Peyer's patch (tissue), 4 donors: ENCODE measurements at regions not wholly inside any gene's neighbourhood (a gene's known extent, or its start where the extent isn't known, plus 50 kb on each side); places are given as distances from the start of the nearest gene placed in this dataset.

Experiments used
- POLR2A ChIP-seq, 2 donors: fragments of 450-650 bp; IDR thresholded peaks; one replicate each; pipeline ENCODE4 v1.5.1; 2017; ENCODE audit warnings: antibody characterized with exemption in 2 of 2, mild to moderate bottlenecking in 2 of 2, moderate library complexity in 2 of 2
- TF ChIP-seq, protein P1 (sequence below), 6 experiments: fragments of 450-650 bp in 4 of 6; fragments of 200-600 bp in 2 of 6; sonication (generic) in 1 of 6; IDR thresholded peaks; one replicate each; pipeline ENCODE4 v1.5.1; 2017 to 2019; ENCODE audit warnings: antibody characterized with exemption in 6 of 6, mild to moderate bottlenecking in 3 of 6, moderate library complexity in 1 of 6

DNA sequence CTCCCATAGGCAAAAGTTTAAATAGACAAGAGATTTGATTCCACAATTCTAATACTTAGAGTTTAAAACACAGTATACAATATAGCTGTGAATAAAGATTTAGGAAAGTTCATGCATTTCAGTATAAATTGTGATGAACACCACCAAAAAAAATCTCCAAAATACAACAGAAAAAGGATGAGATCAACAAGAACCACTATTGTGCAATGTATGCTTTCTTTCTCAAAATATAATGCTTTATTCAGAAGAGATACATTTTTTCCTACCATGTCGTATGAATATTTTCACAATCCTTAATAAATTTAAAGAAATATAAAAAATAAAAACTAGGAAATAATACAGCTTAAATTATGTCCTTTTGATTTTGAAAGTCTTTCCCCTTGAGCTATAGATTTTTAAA, 1309.2 kb downstream of the MRPL39 start:
- TF ChIP-seq, protein P1, sequence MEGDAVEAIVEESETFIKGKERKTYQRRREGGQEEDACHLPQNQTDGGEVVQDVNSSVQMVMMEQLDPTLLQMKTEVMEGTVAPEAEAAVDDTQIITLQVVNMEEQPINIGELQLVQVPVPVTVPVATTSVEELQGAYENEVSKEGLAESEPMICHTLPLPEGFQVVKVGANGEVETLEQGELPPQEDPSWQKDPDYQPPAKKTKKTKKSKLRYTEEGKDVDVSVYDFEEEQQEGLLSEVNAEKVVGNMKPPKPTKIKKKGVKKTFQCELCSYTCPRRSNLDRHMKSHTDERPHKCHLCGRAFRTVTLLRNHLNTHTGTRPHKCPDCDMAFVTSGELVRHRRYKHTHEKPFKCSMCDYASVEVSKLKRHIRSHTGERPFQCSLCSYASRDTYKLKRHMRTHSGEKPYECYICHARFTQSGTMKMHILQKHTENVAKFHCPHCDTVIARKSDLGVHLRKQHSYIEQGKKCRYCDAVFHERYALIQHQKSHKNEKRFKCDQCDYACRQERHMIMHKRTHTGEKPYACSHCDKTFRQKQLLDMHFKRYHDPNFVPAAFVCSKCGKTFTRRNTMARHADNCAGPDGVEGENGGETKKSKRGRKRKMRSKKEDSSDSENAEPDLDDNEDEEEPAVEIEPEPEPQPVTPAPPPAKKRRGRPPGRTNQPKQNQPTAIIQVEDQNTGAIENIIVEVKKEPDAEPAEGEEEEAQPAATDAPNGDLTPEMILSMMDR (IDR thresholded peaks at IDR 0.05): no peak
- TF ChIP-seq POLR2A (IDR thresholded peaks at IDR 0.05): no peak
